Lower lobe of right lung (tissue), 2 donors: ENCODE measurements at regions not wholly inside any gene's neighbourhood (a gene's known extent, or its start where the extent isn't known, plus 50 kb on each side); places are given as distances from the start of the nearest gene placed in this dataset.
"Not testable (repeated sequence)": the region's sequence is repeated elsewhere in the genome, so short reads cannot be mapped to it uniquely, and the experiment has no call there.

ENCODE experiments used
- ATAC-seq, 2 donors: fragments of 200-7000 bp; cut with Tn5 transposase; one replicate each; pipeline ENCODE4 v1.9.1; 2020 to 2022; ENCODE audit warnings: mild to moderate bottlenecking in 2 of 2, moderate library complexity in 2 of 2
- DNase-seq: peaks from one replicate; pipeline ENCODE4 v3.0.0-alpha.2; 2020
- H3K27ac ChIP-seq: fragments of 200-600 bp; one replicate; pipeline ENCODE4 v1.8.0; 2022
- H3K27me3 ChIP-seq: fragments of 200-600 bp; one replicate; pipeline ENCODE4 v1.8.0; 2022; ENCODE audit warnings: low read depth
- H3K36me3 ChIP-seq: fragments of 200-600 bp; one replicate; pipeline ENCODE4 v1.8.0; 2022; ENCODE audit warnings: mild to moderate bottlenecking
- H3K4me1 ChIP-seq: fragments of 200-600 bp; one replicate; pipeline ENCODE4 v1.8.0; 2022
- H3K4me3 ChIP-seq: fragments of 200-600 bp; one replicate; pipeline ENCODE4 v1.8.0; 2022; ENCODE audit warnings: mild to moderate bottlenecking
- H3K9me3 ChIP-seq: fragments of 200-600 bp; one replicate; pipeline ENCODE4 v1.8.0; 2022
- CTCF ChIP-seq: fragments of 200-600 bp; IDR thresholded peaks from one replicate; pipeline ENCODE4 v1.8.0; 2022; ENCODE audit warnings: antibody characterized with exemption, mild to moderate bottlenecking
- intact Hi-C: fragments of 100-400 bp; cut with DNase I; formaldehyde crosslinking; loops from one replicate; pipeline ENCODE4 v1.11.0; 2022
- donor health status: DM: no; HTN: yes; CAD: no; lungs with severe emphysema.

GRCh38 chr9:1922026-1922425, 93.1 kb upstream of the SMARCA2 start:
- TF ChIP-seq CTCF, result no peak
- no peaks in the 10 kb centered on the region for H3K36me3 ChIP-seq
- intact Hi-C loops, result no loop called here
- H3K27me3 ChIP-seq, result no peaks in the 10 kb centered on the region
- H3K9me3 ChIP-seq, result no peaks in the 10 kb centered on the region
- ATAC-seq (no peak), DNase-seq (no peak)
- H3K27ac ChIP-seq, result no peak overlapping the region
- no peaks in the 10 kb centered on the region for H3K4me1 ChIP-seq
- H3K4me3 ChIP-seq, result no peak overlapping the region

- Histone ChIP-seq H3K36me3 (no peaks in the 10 kb centered on the region), H3K4me3 (no peak overlapping the region), H3K9me3 (no peaks in the 10 kb centered on the region), H3K4me1 (no peaks in the 10 kb centered on the region), H3K27ac (no peak overlapping the region), H3K27me3 (no peaks in the 10 kb centered on the region)
- ATAC-seq (no peak), DNase-seq (no peak)
- intact Hi-C loops, result no loop called here
- TF ChIP-seq CTCF, result no peak
Measured at GRCh38 chr9:1927546-1927945, 87.6 kb upstream of the SMARCA2 start.

GRCh38 chr9:1929134-1929533, 86.0 kb upstream of the SMARCA2 start:
- H3K27me3 ChIP-seq, result no peaks in the 10 kb centered on the region
- H3K4me1 ChIP-seq, result no peaks in the 10 kb centered on the region
- intact Hi-C loops, result no loop called here
- ATAC-seq (no peak), DNase-seq (no peak)
- TF ChIP-seq CTCF, result no peak
- no peak overlapping the region for H3K4me3 ChIP-seq
- no peaks in the 10 kb centered on the region for H3K9me3 ChIP-seq
- H3K36me3 ChIP-seq, result no peaks in the 10 kb centered on the region
- no peak overlapping the region for H3K27ac ChIP-seq

- intact Hi-C loops, result no loop called here
- TF ChIP-seq CTCF, result no peak
- no peak for ATAC-seq
Measured at GRCh38 chr9:1929722-1930244, 85.4 kb upstream of the SMARCA2 start.

GRCh38 chr9:1930245-1930736, 84.9 kb upstream of the SMARCA2 start:
- H3K4me3 ChIP-seq, H3K4me1 ChIP-seq, DNase-seq, H3K36me3 ChIP-seq, intact Hi-C loops, H3K9me3 ChIP-seq, H3K27me3 ChIP-seq, H3K27ac ChIP-seq, ATAC-seq: not testable (repeated sequence)

More at GRCh38 chr9:1929722-1930244, 85.4 kb upstream of the SMARCA2 start:
- no peaks in the 10 kb centered on the region for H3K27me3 ChIP-seq
- no peak for DNase-seq
- H3K4me3 ChIP-seq, result no peak overlapping the region
- H3K4me1 ChIP-seq, result no peaks in the 10 kb centered on the region
- no peaks in the 10 kb centered on the region for H3K36me3 ChIP-seq
- no peaks in the 10 kb centered on the region for H3K9me3 ChIP-seq
- no peak overlapping the region for H3K27ac ChIP-seq

- H3K9me3 ChIP-seq, result no peaks in the 10 kb centered on the region
- H3K27me3 ChIP-seq, result no peaks in the 10 kb centered on the region
- intact Hi-C loops, result no loop called here
- H3K27ac ChIP-seq, result no peak overlapping the region
- H3K4me3 ChIP-seq, result no peak overlapping the region
- no peaks in the 10 kb centered on the region for H3K36me3 ChIP-seq
- DNase-seq (no peak), ATAC-seq (no peak)
- no peak for TF ChIP-seq CTCF
- H3K4me1 ChIP-seq, result no peaks in the 10 kb centered on the region
Measured at GRCh38 chr9:1938135-1938534, 77.0 kb upstream of the SMARCA2 start.
